PFSK-1 (cell line): ENCODE measurements at regions not wholly inside any gene's neighbourhood (a gene's known extent, or its start where the extent isn't known, plus 50 kb on each side); places are given as distances from the start of the nearest gene placed in this dataset.

ENCODE experiments used
- FOXP2 ChIP-seq: optimal IDR thresholded peaks from 2 replicates; pipeline ENCODE3; 2011; ENCODE audit warnings: borderline replicate concordance, control low read depth, inconsistent platforms; ENCODE audit not compliant: insufficient read depth; ENCODE audit errors: extremely low read length, extremely low read depth
- POLR2AphosphoS5 ChIP-seq: IDR thresholded peaks from 2 replicates; pipeline ENCODE4 v1.6.1; 2012; ENCODE audit warnings: low read depth, mild to moderate bottlenecking, control low read depth, low read length, moderate library complexity
- SIN3A ChIP-seq: IDR thresholded peaks from 2 replicates; pipeline ENCODE4 v1.6.1; 2012; ENCODE audit warnings: mild to moderate bottlenecking, low read length, moderate library complexity, borderline replicate concordance; ENCODE audit not compliant: insufficient read depth
- TAF1 ChIP-seq: IDR thresholded peaks from 2 replicates; pipeline ENCODE4 v1.6.1; 2012; ENCODE audit warnings: low read length, control low read depth, borderline replicate concordance; ENCODE audit not compliant: insufficient read depth
- TF ChIP-seq, protein P1 (sequence below), 2 experiments: IDR thresholded peaks; 2 replicates each; pipeline versions ENCODE4 v1.6.1 to v1.8.0; 2011 to 2012; ENCODE audit warnings: low read depth in 2 of 2, low read length in 2 of 2, control low read depth in 1 of 2, inconsistent platforms in 1 of 2, mild to moderate bottlenecking in 1 of 2, moderate library complexity in 1 of 2; ENCODE audit not compliant: insufficient read depth in 1 of 2

DNA sequence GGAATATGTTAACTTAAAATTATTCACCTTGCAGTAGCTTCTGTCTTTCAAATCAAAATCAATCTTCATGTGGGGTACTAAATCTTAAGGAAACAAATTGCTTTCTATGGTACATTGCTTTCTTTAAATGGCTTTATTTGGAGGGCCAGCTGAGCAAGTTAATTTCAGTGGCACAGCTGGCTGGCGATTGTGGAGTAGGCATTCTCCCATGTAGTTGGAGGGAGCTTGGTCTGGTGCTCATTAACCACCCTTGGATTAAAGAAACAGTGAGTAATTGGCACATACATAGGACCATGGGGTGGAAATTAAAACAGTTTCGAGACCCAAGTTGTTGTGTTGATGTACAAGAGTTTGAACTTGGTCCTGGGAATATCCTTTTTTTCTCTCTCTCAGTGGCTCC, 201.3 kb upstream of the CHD6 start:
- TF ChIP-seq, protein P1, sequence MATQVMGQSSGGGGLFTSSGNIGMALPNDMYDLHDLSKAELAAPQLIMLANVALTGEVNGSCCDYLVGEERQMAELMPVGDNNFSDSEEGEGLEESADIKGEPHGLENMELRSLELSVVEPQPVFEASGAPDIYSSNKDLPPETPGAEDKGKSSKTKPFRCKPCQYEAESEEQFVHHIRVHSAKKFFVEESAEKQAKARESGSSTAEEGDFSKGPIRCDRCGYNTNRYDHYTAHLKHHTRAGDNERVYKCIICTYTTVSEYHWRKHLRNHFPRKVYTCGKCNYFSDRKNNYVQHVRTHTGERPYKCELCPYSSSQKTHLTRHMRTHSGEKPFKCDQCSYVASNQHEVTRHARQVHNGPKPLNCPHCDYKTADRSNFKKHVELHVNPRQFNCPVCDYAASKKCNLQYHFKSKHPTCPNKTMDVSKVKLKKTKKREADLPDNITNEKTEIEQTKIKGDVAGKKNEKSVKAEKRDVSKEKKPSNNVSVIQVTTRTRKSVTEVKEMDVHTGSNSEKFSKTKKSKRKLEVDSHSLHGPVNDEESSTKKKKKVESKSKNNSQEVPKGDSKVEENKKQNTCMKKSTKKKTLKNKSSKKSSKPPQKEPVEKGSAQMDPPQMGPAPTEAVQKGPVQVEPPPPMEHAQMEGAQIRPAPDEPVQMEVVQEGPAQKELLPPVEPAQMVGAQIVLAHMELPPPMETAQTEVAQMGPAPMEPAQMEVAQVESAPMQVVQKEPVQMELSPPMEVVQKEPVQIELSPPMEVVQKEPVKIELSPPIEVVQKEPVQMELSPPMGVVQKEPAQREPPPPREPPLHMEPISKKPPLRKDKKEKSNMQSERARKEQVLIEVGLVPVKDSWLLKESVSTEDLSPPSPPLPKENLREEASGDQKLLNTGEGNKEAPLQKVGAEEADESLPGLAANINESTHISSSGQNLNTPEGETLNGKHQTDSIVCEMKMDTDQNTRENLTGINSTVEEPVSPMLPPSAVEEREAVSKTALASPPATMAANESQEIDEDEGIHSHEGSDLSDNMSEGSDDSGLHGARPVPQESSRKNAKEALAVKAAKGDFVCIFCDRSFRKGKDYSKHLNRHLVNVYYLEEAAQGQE (IDR thresholded peaks at IDR 0.05; ENCODE audit: insufficient read depth in 1 of 2, low read depth in 2 of 2, low read length in 2 of 2), result no peak
- TF ChIP-seq POLR2AphosphoS5, result no peak
- no peak for TF ChIP-seq FOXP2
- no peak for TF ChIP-seq SIN3A
- TF ChIP-seq TAF1, result no peak

DNA sequence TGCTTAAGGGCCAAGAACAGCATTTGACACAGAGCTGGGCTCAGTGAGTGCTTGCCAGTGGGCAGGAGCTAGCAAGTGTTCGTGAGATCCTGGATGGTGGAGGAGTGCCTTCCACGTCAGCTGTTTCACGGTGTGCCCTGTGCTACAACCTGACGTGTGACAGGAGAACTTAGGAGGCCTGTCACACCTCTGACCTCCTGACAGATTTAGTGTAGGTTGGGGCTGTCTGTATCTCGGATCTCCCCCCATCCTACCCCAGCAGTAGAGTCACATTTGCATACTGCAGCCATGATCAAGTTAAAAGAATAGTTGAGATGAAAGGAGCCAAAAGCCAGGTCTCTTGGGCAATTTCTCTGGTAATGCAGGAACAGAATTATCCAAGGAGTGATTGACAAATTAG, 200.8 kb upstream of the CHD6 start:
- TF ChIP-seq, protein P1 (IDR thresholded peaks at IDR 0.05; ENCODE audit: insufficient read depth in 1 of 2, low read depth in 2 of 2, low read length in 2 of 2), result no peak
- no peak for TF ChIP-seq TAF1
- TF ChIP-seq POLR2AphosphoS5, result no peak

DNA sequence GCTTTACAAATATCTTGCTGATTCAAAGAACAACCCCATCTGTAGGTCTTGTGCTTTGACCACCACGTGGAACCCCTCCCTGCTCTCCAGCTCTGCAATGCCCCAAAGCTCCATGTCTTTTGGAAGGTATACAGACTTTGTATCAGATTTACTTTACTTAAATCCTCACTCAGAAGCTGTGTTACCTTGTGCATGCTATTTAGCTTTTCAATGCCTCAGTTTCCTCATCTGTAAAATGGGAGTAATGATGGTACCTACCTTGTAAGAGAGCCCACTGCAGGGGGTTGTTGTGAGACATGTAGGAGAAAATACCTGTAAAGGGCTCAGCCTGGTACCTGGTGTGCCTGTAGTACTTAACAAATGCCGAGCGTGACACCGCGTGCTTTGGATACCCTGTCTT, 200.2 kb upstream of the CHD6 start:
- no peak for TF ChIP-seq TAF1
- no peak for TF ChIP-seq SIN3A
- TF ChIP-seq, protein P1 (IDR thresholded peaks at IDR 0.05; ENCODE audit: insufficient read depth in 1 of 2, low read depth in 2 of 2, low read length in 2 of 2), result no peak
- no peak for TF ChIP-seq POLR2AphosphoS5
- TF ChIP-seq FOXP2, result no peak

DNA sequence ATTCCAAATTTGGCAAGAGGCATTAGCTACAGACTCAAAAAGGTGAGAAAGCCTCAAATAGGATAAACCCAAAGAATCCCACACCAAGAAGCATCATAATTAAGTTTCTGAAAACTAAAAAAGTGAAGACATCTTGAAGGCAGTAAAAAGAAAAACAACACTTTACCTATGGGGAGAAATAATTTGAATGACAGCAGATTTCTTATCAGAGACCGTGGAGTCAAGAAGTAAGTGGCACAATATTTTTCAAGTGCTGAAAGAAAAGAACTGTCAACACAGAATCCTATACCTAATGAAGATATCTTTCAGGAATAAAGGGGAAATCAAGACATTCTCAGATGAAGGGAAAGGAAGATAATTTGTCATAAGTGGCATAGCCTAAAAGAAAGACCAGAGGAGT, 193.3 kb upstream of the CHD6 start:
- no peak for TF ChIP-seq FOXP2
- TF ChIP-seq, protein P1 (IDR thresholded peaks at IDR 0.05; ENCODE audit: insufficient read depth in 1 of 2, low read depth in 2 of 2, low read length in 2 of 2), result no peak
- TF ChIP-seq TAF1, result no peak
- no peak for TF ChIP-seq POLR2AphosphoS5
- TF ChIP-seq SIN3A, result no peak

DNA sequence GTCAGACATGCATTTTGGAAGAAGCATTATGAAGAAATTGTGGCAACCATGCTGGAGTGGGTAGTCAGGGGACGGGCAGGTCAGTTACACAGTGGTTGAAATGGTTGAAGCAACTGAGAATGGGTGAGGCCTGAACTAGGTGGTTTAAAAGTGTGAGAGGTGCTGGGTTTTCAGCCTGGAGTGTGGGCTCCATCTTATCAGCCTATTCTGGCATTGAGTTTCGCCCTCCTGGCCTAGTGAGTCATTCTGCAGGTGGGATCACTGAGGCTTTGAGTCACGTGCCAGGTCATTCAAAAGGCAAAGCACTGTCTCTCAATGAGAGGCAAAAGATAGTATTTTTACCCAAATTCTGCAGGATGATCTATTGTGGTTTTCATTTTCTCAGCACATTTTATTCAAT, 181.9 kb upstream of the CHD6 start:
- no peak for TF ChIP-seq TAF1
- TF ChIP-seq, protein P1 (IDR thresholded peaks at IDR 0.05; ENCODE audit: insufficient read depth in 1 of 2, low read depth in 2 of 2, low read length in 2 of 2), result no peak
- no peak for TF ChIP-seq FOXP2
- TF ChIP-seq POLR2AphosphoS5, result no peak
- no peak for TF ChIP-seq SIN3A
